Fibroblast of lung (primary cell): ENCODE measurements at regions not wholly inside any gene's neighbourhood (a gene's known extent, or its start where the extent isn't known, plus 50 kb on each side); places are given as distances from the start of the nearest gene placed in this dataset.

ENCODE experiments used
- DNase-seq, 2 donors: peaks; one replicate each; pipeline versions ENCODE4 v3.0.0 to v3.0.0-alpha.2; 2010; ENCODE audit warnings: low read depth in 2 of 2
- H2AFZ ChIP-seq: 2 replicates; pipeline ENCODE4 v1.5.1; 2012; ENCODE audit warnings: low read length, control low read depth, inconsistent platforms
- H3K27ac ChIP-seq: 2 replicates; pipeline ENCODE4 v1.5.1; 2011; ENCODE audit warnings: low read length, control low read depth; ENCODE audit not compliant: insufficient read depth
- H3K27me3 ChIP-seq: 2 replicates; pipeline ENCODE4 v1.5.1; 2011; ENCODE audit warnings: mild to moderate bottlenecking, low read length; ENCODE audit not compliant: control insufficient read depth, insufficient read depth
- H3K36me3 ChIP-seq: 2 replicates; pipeline ENCODE4 v1.5.1; 2011; ENCODE audit warnings: low read length; ENCODE audit not compliant: control insufficient read depth, insufficient read depth
- H3K4me1 ChIP-seq: 2 replicates; pipeline ENCODE4 v1.5.1; 2011; ENCODE audit warnings: low read length; ENCODE audit not compliant: control insufficient read depth, insufficient read depth; ENCODE audit errors: extremely low read depth
- H3K4me2 ChIP-seq: 2 replicates; pipeline ENCODE4 v1.5.1; 2011; ENCODE audit warnings: low read length, control low read depth; ENCODE audit not compliant: insufficient read depth; ENCODE audit errors: extremely low read depth
- H3K4me3 ChIP-seq, 4 experiments: fragments of 200-600 bp in 1 of 4; sonication (generic) in 1 of 4; replicated peaks in 1 of 4; 2 replicates each; pipeline ENCODE4 v1.5.1; 2011 to 2016; ENCODE audit warnings: low read length in 4 of 4, low read depth in 3 of 4, mild to moderate bottlenecking in 3 of 4, control low read depth in 2 of 4, inconsistent platforms in 1 of 4, mixed read lengths in 1 of 4; ENCODE audit not compliant: insufficient read depth in 1 of 4; ENCODE audit errors: control extremely low read depth in 1 of 4
- H3K79me2 ChIP-seq: 2 replicates; pipeline ENCODE4 v1.5.1; 2012; ENCODE audit warnings: mild to moderate bottlenecking, low read length, inconsistent platforms; ENCODE audit not compliant: control insufficient read depth, insufficient read depth
- H3K9ac ChIP-seq: 2 replicates; pipeline ENCODE4 v1.5.1; 2011; ENCODE audit warnings: mild to moderate bottlenecking, low read length, control low read depth; ENCODE audit not compliant: insufficient read depth
- H3K9me3 ChIP-seq: 2 replicates; pipeline ENCODE4 v1.5.1; 2012; ENCODE audit warnings: low read depth, low read length; ENCODE audit not compliant: control insufficient read depth, insufficient read depth
- H4K20me1 ChIP-seq: 2 replicates; pipeline ENCODE4 v1.5.1; 2011; ENCODE audit warnings: low read length; ENCODE audit not compliant: control insufficient read depth, insufficient read depth; ENCODE audit errors: extremely low read depth
- EZH2 ChIP-seq: IDR thresholded peaks from 2 replicates; pipeline ENCODE4 v1.5.1; 2012; ENCODE audit warnings: low read length, control low read depth, mild to moderate bottlenecking; ENCODE audit errors: missing control alignments
- TF ChIP-seq, protein P1 (sequence below), 2 donors: IDR thresholded peaks in 1 of 2; conservative IDR thresholded peaks in 1 of 2; 1 replicate in 1 of 2; 2 replicates in 1 of 2; pipeline ENCODE4 v1.5.1; 2011 to 2012; ENCODE audit warnings: low read length in 2 of 2, control low read depth in 1 of 2, inconsistent platforms in 1 of 2, low read depth in 1 of 2, mild to moderate bottlenecking in 1 of 2

DNA sequence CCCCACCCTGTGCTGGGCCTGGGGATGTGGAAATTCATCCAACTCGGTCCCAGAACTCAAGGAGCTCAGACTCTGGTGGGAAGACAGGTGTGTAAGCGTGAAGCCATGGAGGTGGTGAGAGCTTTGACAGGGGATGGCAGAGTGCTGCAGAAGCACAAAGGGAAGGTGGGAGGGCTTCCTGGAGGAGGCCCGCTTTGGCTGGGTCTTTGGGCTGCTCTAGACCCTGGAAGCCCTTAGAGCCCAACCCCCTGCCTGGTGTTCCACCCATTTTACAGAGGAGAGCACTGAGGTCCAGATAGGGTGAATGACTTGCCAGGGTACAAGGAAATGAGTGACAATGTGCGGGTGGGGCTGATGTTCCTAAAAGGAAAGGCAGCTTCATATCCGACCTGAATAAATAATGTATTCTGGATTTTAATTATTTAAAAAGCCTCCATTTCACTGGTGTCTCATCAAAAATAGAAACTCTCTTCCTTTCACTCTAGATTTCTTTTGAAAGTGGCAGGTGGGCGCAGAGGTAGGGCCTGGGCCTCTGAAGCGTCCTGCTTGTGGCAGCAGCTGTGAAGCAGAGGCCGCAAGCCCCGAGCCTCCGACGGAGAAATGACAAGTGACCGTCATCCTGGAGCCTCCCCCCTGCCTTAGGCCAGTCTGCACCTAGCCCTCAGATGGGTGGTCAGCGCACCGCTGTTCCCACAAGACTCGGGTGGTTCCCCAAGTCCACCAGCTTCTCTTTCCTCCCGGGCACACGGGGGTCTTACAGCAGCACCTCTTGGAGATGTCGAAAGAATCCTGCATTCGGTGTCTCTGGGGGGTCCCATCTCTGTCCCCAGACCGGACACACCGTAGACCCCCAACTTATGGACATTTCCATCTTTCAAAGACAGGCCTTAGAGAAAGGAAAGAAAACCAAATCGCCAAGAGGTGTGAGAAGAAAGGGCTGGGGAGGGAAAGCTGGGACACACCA lies 71.0 kb upstream of the TAF1B start:
- H3K4me3 ChIP-seq, result no peak overlapping the region
- H2AFZ ChIP-seq, result no peak overlapping the region
- TF ChIP-seq EZH2, result no peak
- TF ChIP-seq, protein P1, sequence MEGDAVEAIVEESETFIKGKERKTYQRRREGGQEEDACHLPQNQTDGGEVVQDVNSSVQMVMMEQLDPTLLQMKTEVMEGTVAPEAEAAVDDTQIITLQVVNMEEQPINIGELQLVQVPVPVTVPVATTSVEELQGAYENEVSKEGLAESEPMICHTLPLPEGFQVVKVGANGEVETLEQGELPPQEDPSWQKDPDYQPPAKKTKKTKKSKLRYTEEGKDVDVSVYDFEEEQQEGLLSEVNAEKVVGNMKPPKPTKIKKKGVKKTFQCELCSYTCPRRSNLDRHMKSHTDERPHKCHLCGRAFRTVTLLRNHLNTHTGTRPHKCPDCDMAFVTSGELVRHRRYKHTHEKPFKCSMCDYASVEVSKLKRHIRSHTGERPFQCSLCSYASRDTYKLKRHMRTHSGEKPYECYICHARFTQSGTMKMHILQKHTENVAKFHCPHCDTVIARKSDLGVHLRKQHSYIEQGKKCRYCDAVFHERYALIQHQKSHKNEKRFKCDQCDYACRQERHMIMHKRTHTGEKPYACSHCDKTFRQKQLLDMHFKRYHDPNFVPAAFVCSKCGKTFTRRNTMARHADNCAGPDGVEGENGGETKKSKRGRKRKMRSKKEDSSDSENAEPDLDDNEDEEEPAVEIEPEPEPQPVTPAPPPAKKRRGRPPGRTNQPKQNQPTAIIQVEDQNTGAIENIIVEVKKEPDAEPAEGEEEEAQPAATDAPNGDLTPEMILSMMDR (conservative IDR thresholded peaks at IDR 0.05 in 1 of 2, IDR thresholded peaks at IDR 0.05 in 1 of 2; ENCODE audit: low read depth in 1 of 2, low read length in 2 of 2), result no peak
- peaks cover 18% of the 10 kb centered on the region for H3K4me1 ChIP-seq
- no peak overlapping the region for H3K4me2 ChIP-seq
- H3K27me3 ChIP-seq, result peaks cover 2% of the 10 kb centered on the region
- H3K27ac ChIP-seq, result no peak overlapping the region
- no peaks in the 10 kb centered on the region for H3K9me3 ChIP-seq
- H3K9ac ChIP-seq, result no peak overlapping the region
- no peaks in the 10 kb centered on the region for H3K79me2 ChIP-seq
- no peaks in the 10 kb centered on the region for H4K20me1 ChIP-seq
- no peak for DNase-seq
- no peaks in the 10 kb centered on the region for H3K36me3 ChIP-seq

DNA sequence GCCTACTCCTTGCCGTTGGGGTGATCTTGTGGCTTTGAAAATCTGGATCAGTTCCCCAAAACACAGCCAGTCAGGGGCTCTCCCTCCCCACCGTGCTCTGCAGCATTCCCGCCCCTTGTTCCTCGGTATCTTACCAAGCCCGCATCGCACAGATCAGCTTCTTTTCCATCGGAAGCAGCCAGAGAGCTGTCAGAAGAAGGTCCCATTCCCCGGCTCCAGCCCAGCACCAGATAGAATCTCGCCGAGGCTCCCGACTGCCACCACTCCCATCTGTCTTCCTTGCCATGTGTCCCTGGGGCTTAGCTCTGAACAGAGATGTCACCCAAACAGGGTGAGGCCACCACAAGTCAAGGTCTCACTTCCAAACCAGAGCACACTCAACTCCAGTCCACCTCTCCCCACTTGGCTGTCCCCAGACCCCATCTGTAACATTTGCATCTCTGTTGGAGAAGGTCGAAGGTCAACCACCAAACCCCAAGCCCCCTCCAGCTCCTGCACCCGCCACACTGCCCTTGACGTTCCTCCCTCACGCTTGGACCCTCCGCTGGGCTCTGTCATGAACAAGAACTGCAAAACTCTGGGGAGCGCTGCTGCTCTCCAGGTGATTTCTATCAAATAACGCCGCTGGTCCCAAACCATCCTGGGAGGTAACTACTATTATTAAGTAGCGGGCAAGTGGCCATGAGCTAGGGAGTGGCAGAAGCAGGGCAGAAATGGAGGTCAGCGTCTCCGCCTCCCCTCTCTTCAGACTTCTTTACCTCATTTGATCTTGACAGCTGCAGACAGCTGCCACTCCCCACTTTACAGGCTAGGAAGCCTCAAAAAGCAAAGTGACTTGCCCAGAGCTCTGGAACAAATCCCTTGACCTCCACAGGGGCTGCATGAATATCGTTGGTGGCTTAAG lies 70.0 kb upstream of the TAF1B start:
- H2AFZ ChIP-seq, result peak overlapping the region; percentile 9
- no peaks in the 10 kb centered on the region for H3K9me3 ChIP-seq
- H3K79me2 ChIP-seq, result no peaks in the 10 kb centered on the region
- no peaks in the 10 kb centered on the region for H3K36me3 ChIP-seq
- H3K4me2 ChIP-seq, result no peak overlapping the region
- H3K27me3 ChIP-seq, result peaks cover 2% of the 10 kb centered on the region
- no peak overlapping the region for H3K27ac ChIP-seq
- no peak for DNase-seq
- TF ChIP-seq EZH2, result no peak
- TF ChIP-seq, protein P1 (conservative IDR thresholded peaks at IDR 0.05 in 1 of 2, IDR thresholded peaks at IDR 0.05 in 1 of 2; ENCODE audit: low read depth in 1 of 2, low read length in 2 of 2), result no peak
- no peak overlapping the region for H3K9ac ChIP-seq
- no peak overlapping the region for H3K4me3 ChIP-seq
- H3K4me1 ChIP-seq, result peaks cover 18% of the 10 kb centered on the region
- no peaks in the 10 kb centered on the region for H4K20me1 ChIP-seq

DNA sequence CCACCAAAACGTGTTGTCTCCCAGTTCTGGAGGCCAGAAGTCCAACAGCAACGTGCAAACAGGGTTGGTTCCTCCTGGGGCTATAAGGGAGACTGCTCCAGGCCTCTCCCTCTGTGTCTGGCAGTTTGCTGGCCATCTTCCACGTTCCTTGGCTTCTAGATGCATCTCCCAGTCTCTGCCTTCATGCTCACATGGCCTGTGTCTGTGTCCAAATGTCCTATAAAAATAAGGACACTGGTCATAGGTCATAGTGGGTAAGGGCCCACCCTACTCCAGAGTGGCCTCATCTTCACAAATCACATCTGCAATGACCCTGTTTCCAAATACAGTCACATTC lies 69.4 kb upstream of the TAF1B start:
- TF ChIP-seq EZH2, result no peak
- TF ChIP-seq, protein P1 (conservative IDR thresholded peaks at IDR 0.05 in 1 of 2, IDR thresholded peaks at IDR 0.05 in 1 of 2; ENCODE audit: low read depth in 1 of 2, low read length in 2 of 2), result no peak
- no peak for DNase-seq
- Histone ChIP-seq H3K9me3 (no peaks in the 10 kb centered on the region), H3K36me3 (no peaks in the 10 kb centered on the region), H2AFZ (no peak overlapping the region), H3K4me1 (peaks cover 18% of the 10 kb centered on the region), H3K4me2 (no peak overlapping the region), H3K79me2 (no peaks in the 10 kb centered on the region), H3K27me3 (peaks cover 2% of the 10 kb centered on the region), H3K9ac (no peak overlapping the region), H4K20me1 (no peaks in the 10 kb centered on the region), H3K27ac (no peak overlapping the region), H3K4me3 (no peak overlapping the region)
